SK-N-SH treated with all-trans-retinoic acid at 6 μM for 48 hours (cell line): ENCODE measurements at regions not wholly inside any gene's neighbourhood (a gene's known extent, or its start where the extent isn't known, plus 50 kb on each side); places are given as distances from the start of the nearest gene placed in this dataset.

Experiments
- ATAC-seq: fragments of 200-7000 bp; cut with Tn5 transposase; 3 replicates; pipeline ENCODE4 v1.9.1; 2020; ENCODE audit warnings: mild to moderate bottlenecking, moderate library complexity
- ARNTL ChIP-seq: fragments of 450-650 bp; formaldehyde crosslinking; IDR thresholded peaks from 2 replicates; pipeline ENCODE4 v1.5.0; 2020; ENCODE audit warnings: low read depth, mild to moderate bottlenecking, moderate library complexity, borderline replicate concordance
- BACH2 ChIP-seq: fragments of 250-450 bp; sonication (Bioruptor Pico); IDR thresholded peaks from 2 replicates; pipeline ENCODE4 v1.9.0; 2021; ENCODE audit warnings: mild to moderate bottlenecking, borderline replicate concordance
- CSDC2 ChIP-seq: fragments of 250-450 bp; sonication (Bioruptor Pico); IDR thresholded peaks from 2 replicates; pipeline ENCODE4 v1.5.0; 2020; ENCODE audit warnings: mild to moderate bottlenecking, moderate library complexity
- CSRNP3 ChIP-seq: fragments of 250-450 bp; sonication (Bioruptor Pico); IDR thresholded peaks from 2 replicates; pipeline ENCODE4 v1.5.1; 2021; ENCODE audit warnings: mild to moderate bottlenecking, moderate library complexity
- ESRRG ChIP-seq: fragments of 250-450 bp; sonication (Bioruptor Pico); IDR thresholded peaks from 2 replicates; pipeline ENCODE4 v1.6.1; 2021; ENCODE audit warnings: mild to moderate bottlenecking
- GLIS3 ChIP-seq: fragments of 250-450 bp; sonication (Bioruptor Pico); IDR thresholded peaks from 2 replicates; pipeline ENCODE4 v1.5.0; 2020; ENCODE audit warnings: mild to moderate bottlenecking, moderate library complexity
- ISL1 ChIP-seq: fragments of 250-450 bp; sonication (Bioruptor Pico); IDR thresholded peaks from 2 replicates; pipeline ENCODE4 v2.1.2; 2022; ENCODE audit warnings: mild to moderate bottlenecking, moderate library complexity
- OSR1 ChIP-seq: fragments of 250-450 bp; sonication (Bioruptor Pico); IDR thresholded peaks from 2 replicates; pipeline ENCODE4 v1.8.0; 2022; ENCODE audit warnings: moderate library complexity, mild to moderate bottlenecking, inconsistent platforms
- PATZ1 ChIP-seq: fragments of 250-450 bp; sonication (Bioruptor Pico); IDR thresholded peaks from 2 replicates; pipeline ENCODE4 v1.8.0; 2020; ENCODE audit warnings: mild to moderate bottlenecking, moderate library complexity, borderline replicate concordance
- PPARA ChIP-seq: fragments of 250-450 bp; sonication (Bioruptor Pico); IDR thresholded peaks from 2 replicates; pipeline ENCODE4 v1.5.0; 2020; ENCODE audit warnings: mild to moderate bottlenecking, borderline replicate concordance
- RARB ChIP-seq: fragments of 250-450 bp; sonication (Bioruptor Pico); IDR thresholded peaks from 2 replicates; pipeline ENCODE4 v1.8.0; 2021; ENCODE audit warnings: mild to moderate bottlenecking, moderate library complexity
- SNAI2 ChIP-seq: fragments of 250-450 bp; sonication (Bioruptor Pico); IDR thresholded peaks from 2 replicates; pipeline ENCODE4 v1.5.0; 2020; ENCODE audit warnings: mild to moderate bottlenecking, moderate library complexity
- TCF4 ChIP-seq: fragments of 250-450 bp; sonication (Bioruptor Pico); IDR thresholded peaks from 2 replicates; pipeline ENCODE4 v1.8.0; 2021; ENCODE audit warnings: mild to moderate bottlenecking, moderate library complexity, borderline replicate concordance
- TOX ChIP-seq: fragments of 250-450 bp; sonication (Bioruptor Pico); IDR thresholded peaks from 2 replicates; pipeline ENCODE4 v1.8.0; 2021; ENCODE audit warnings: mild to moderate bottlenecking, moderate library complexity, borderline replicate concordance
- ZC3H10 ChIP-seq: fragments of 250-450 bp; sonication (Bioruptor Pico); IDR thresholded peaks from 2 replicates; pipeline ENCODE4 v1.5.1; 2021; ENCODE audit warnings: mild to moderate bottlenecking, moderate library complexity
- ZFP30 ChIP-seq: fragments of 450-650 bp; formaldehyde crosslinking; IDR thresholded peaks from 2 replicates; pipeline ENCODE4 v1.5.0; 2022; ENCODE audit warnings: mild to moderate bottlenecking, moderate library complexity
- ZNF565 ChIP-seq: fragments of 450-650 bp; formaldehyde crosslinking; conservative IDR thresholded peaks from 2 replicates; pipeline ENCODE4 v1.5.0; 2020; ENCODE audit warnings: low read depth, mild to moderate bottlenecking, moderate library complexity
- ZNF70 ChIP-seq: fragments of 450-650 bp; formaldehyde crosslinking; IDR thresholded peaks from 2 replicates; pipeline ENCODE4 v1.5.0; 2020; ENCODE audit warnings: mild to moderate bottlenecking, moderate library complexity
- ZNF8 ChIP-seq: fragments of 450-650 bp; formaldehyde crosslinking; IDR thresholded peaks from 2 replicates; pipeline ENCODE4 v1.5.0; 2020; ENCODE audit warnings: mild to moderate bottlenecking, moderate library complexity
- TF ChIP-seq, protein P1 (sequence below): fragments of 250-450 bp; sonication (Bioruptor Pico); IDR thresholded peaks from 2 replicates; pipeline ENCODE4 v1.5.0; 2020; ENCODE audit warnings: mild to moderate bottlenecking, moderate library complexity
- TF ChIP-seq, protein P2 (sequence below): fragments of 250-450 bp; sonication (Bioruptor Pico); IDR thresholded peaks from 2 replicates; pipeline ENCODE4 v1.5.1; 2020; ENCODE audit warnings: low read depth, mild to moderate bottlenecking, moderate library complexity
- TF ChIP-seq, protein P3 (sequence below): fragments of 250-450 bp; sonication (Bioruptor Pico); IDR thresholded peaks from 2 replicates; pipeline ENCODE4 v1.8.0; 2021; ENCODE audit warnings: low read depth, mild to moderate bottlenecking, moderate library complexity, borderline replicate concordance

DNA sequence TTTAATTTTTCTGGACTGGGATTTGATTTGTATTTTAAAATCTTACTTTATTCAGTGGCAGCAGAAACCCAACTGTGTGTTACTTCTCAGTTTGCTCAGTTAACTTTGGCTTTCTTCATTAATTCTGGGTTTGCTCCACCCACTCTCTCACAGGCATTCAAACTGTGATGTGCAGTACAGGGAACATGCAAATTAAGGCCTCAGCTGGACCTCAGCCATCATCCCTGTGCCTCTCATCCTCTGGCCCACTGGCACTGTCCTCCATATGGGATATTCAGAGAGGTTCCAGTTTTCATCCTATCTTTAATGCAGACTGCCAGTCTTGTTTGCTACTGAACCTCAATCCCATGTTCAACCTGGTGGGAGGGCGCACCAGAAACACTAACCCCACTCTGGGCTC is 743.4 kb upstream of the IGFBP3 start:
- TF ChIP-seq TOX (CRISPR knock-in tag): no peak
- TF ChIP-seq CSRNP3 (CRISPR knock-in tag): no peak
- ATAC-seq: no peak

- no peak for ATAC-seq
- TF ChIP-seq ZNF70 (CRISPR knock-in tag) (no peak), CSDC2 (CRISPR knock-in tag) (no peak), ESRRG (CRISPR knock-in tag) (no peak), PATZ1 (CRISPR knock-in tag) (no peak), ARNTL (CRISPR knock-in tag) (no peak), TOX (CRISPR knock-in tag) (no peak), ZC3H10 (CRISPR knock-in tag) (no peak), GLIS3 (CRISPR knock-in tag) (no peak), CSRNP3 (CRISPR knock-in tag) (no peak), TCF4 (CRISPR knock-in tag) (no peak), BACH2 (CRISPR knock-in tag) (no peak), OSR1 (CRISPR knock-in tag) (no peak), SNAI2 (CRISPR knock-in tag) (no peak), RARB (CRISPR knock-in tag) (no peak), ZNF8 (CRISPR knock-in tag) (no peak)
- TF ChIP-seq, protein P1, sequence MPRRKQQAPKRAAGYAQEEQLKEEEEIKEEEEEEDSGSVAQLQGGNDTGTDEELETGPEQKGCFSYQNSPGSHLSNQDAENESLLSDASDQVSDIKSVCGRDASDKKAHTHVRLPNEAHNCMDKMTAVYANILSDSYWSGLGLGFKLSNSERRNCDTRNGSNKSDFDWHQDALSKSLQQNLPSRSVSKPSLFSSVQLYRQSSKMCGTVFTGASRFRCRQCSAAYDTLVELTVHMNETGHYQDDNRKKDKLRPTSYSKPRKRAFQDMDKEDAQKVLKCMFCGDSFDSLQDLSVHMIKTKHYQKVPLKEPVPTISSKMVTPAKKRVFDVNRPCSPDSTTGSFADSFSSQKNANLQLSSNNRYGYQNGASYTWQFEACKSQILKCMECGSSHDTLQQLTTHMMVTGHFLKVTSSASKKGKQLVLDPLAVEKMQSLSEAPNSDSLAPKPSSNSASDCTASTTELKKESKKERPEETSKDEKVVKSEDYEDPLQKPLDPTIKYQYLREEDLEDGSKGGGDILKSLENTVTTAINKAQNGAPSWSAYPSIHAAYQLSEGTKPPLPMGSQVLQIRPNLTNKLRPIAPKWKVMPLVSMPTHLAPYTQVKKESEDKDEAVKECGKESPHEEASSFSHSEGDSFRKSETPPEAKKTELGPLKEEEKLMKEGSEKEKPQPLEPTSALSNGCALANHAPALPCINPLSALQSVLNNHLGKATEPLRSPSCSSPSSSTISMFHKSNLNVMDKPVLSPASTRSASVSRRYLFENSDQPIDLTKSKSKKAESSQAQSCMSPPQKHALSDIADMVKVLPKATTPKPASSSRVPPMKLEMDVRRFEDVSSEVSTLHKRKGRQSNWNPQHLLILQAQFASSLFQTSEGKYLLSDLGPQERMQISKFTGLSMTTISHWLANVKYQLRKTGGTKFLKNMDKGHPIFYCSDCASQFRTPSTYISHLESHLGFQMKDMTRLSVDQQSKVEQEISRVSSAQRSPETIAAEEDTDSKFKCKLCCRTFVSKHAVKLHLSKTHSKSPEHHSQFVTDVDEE (CRISPR knock-in tag): no peak
- TF ChIP-seq, protein P2, sequence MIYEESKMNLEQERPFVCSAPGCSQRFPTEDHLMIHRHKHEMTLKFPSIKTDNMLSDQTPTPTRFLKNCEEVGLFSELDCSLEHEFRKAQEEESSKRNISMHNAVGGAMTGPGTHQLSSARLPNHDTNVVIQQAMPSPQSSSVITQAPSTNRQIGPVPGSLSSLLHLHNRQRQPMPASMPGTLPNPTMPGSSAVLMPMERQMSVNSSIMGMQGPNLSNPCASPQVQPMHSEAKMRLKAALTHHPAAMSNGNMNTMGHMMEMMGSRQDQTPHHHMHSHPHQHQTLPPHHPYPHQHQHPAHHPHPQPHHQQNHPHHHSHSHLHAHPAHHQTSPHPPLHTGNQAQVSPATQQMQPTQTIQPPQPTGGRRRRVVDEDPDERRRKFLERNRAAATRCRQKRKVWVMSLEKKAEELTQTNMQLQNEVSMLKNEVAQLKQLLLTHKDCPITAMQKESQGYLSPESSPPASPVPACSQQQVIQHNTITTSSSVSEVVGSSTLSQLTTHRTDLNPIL (CRISPR knock-in tag): no peak
- TF ChIP-seq, protein P3, sequence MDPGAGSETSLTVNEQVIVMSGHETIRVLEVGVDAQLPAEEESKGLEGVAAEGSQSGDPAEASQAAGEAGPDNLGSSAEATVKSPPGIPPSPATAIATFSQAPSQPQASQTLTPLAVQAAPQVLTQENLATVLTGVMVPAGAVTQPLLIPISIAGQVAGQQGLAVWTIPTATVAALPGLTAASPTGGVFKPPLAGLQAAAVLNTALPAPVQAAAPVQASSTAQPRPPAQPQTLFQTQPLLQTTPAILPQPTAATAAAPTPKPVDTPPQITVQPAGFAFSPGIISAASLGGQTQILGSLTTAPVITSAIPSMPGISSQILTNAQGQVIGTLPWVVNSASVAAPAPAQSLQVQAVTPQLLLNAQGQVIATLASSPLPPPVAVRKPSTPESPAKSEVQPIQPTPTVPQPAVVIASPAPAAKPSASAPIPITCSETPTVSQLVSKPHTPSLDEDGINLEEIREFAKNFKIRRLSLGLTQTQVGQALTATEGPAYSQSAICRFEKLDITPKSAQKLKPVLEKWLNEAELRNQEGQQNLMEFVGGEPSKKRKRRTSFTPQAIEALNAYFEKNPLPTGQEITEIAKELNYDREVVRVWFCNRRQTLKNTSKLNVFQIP: no peak
These were observed 742.0 kb upstream of the IGFBP3 start for GRCh38 chr7:46663025-46663424.

- no peak for ATAC-seq
- no peak for TF ChIP-seq ZFP30
- no peak for TF ChIP-seq ZC3H10 (CRISPR knock-in tag)
- no peak for TF ChIP-seq PPARA (CRISPR knock-in tag)
- TF ChIP-seq, protein P3: no peak
- TF ChIP-seq, protein P1 (CRISPR knock-in tag): no peak
- no peak for TF ChIP-seq RARB (CRISPR knock-in tag)
- no peak for TF ChIP-seq GLIS3 (CRISPR knock-in tag)
- TF ChIP-seq ESRRG (CRISPR knock-in tag): no peak
- TF ChIP-seq OSR1 (CRISPR knock-in tag): no peak
- no peak for TF ChIP-seq ISL1 (CRISPR knock-in tag)
- TF ChIP-seq SNAI2 (CRISPR knock-in tag): no peak
- no peak for TF ChIP-seq ARNTL (CRISPR knock-in tag)
- TF ChIP-seq ZNF565 (CRISPR knock-in tag): no peak
- no peak for TF ChIP-seq BACH2 (CRISPR knock-in tag)
These were observed 740.4 kb upstream of the IGFBP3 start for GRCh38 chr7:46661431-46661830.
